GM12873 (cell line): ENCODE measurements at regions not wholly inside any gene's neighbourhood (a gene's known extent, or its start where the extent isn't known, plus 50 kb on each side); places are given as distances from the start of the nearest gene placed in this dataset.

Experiments used
- CTCF ChIP-seq: IDR thresholded peaks from 2 replicates; pipeline ENCODE4 v1.5.1; 2012; ENCODE audit warnings: low read depth, mild to moderate bottlenecking, moderate library complexity, low read length, control low read depth; ENCODE audit not compliant: insufficient read depth; ENCODE audit errors: missing control alignments

GRCh38 chr4:79174490-79175252 lies 151.2 kb downstream of the NAA11 start:
- TF ChIP-seq CTCF = no peak

GRCh38 chr4:79173186-79173585 lies 152.7 kb downstream of the NAA11 start:
- TF ChIP-seq CTCF = no peak

GRCh38 chr4:79170077-79170476 lies 155.8 kb downstream of the NAA11 start:
- no peak for TF ChIP-seq CTCF

GRCh38 chr4:79164907-79165610 lies 160.8 kb downstream of the NAA11 start:
- no peak for TF ChIP-seq CTCF

GRCh38 chr4:79163981-79164490 lies 161.8 kb downstream of the NAA11 start:
- no peak for TF ChIP-seq CTCF

- no peak for TF ChIP-seq CTCF
Measured at GRCh38 chr4:79160962-79161361, 164.9 kb downstream of the NAA11 start.

GRCh38 chr4:79155336-79155735 lies 170.5 kb downstream of the NAA11 start:
- TF ChIP-seq CTCF = no peak
